ENCODE measurements at regions not wholly inside any gene's neighbourhood (a gene's known extent, or its start where the extent isn't known, plus 50 kb on each side); places are given as distances from the start of the nearest gene placed in this dataset.
A peak's percentile ranks its signal among the peaks of the same experiment; 100 is the strongest.

DNA sequence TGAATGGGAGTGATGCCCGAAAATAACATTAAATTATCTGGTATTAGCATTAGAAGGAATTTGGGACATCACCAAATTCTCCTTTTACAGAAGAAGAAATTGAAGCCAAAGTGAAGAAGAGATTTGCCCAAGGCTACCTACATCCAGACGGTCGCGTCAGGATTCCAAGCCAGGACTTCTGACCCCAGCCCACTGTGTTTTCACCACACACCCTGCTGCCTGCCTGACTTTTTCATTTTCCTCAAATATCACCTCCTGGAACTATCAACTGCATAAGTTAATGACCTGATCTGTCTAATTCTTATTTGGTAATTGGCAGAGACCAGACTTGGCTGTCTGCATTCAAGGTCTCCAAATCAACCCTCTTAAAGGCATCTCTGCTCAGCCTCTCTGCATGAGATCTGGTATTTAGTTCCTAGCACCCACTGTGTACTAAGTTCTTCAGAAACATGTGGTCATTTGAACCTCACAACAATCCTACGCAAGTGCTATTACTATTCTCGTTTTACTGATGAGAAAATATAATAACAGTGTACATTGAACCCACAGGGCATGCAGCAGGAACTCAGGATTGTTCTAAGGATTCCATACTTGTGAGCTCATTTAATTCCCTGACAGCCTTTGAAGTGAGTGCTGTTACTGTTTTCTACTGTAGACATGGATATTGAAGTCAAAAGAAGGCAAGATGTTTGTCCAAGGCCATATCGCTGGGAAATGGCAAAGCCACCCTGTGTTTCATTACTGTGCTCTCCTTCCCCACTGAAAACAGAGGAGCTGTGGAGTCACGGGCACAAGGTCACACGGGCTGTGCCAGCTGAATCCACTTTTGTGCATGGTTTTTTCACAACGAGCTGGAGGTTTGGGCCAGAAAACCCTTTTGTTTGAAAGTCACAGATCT lies 195.2 kb upstream of the C1QTNF7 start:
- no peak for DNase-seq

DNA sequence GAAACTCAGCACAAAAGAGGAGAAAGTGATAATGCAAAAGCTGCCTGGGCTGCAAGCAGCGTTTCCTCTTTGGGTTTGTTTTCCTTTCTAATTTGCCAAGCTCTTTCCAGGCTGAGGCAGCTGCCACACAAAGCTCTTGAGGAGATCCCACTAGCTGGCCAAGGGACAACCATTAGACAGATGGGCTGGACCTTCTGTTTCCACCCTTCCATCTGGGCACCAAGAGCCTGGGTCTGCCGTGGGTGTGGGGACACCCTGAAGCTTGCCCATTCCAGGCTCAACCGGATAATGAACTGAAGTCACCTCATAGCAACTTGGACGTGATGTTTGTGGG lies 194.6 kb upstream of the C1QTNF7 start:
- no peak for DNase-seq

DNA sequence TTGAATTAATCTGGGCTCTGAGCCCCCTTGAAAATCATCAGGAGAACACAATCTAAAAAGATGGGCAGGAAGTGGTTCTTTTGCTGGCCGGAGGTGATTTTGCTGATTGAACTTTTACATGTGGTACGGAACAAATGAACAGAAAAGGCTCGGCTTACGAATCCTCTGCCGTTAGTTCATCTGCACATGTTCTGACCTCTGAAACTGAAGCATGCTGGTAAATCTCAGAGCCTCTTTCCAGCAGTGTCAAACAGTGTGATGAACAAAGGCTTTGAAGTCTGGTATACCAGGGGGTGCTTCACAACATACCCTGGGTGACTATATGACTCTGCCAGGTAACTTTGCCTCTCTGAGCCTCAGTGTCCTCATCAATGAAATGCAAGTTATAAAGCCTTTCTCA lies 194.2 kb upstream of the C1QTNF7 start:
- peak; percentile 7 for DNase-seq

DNA sequence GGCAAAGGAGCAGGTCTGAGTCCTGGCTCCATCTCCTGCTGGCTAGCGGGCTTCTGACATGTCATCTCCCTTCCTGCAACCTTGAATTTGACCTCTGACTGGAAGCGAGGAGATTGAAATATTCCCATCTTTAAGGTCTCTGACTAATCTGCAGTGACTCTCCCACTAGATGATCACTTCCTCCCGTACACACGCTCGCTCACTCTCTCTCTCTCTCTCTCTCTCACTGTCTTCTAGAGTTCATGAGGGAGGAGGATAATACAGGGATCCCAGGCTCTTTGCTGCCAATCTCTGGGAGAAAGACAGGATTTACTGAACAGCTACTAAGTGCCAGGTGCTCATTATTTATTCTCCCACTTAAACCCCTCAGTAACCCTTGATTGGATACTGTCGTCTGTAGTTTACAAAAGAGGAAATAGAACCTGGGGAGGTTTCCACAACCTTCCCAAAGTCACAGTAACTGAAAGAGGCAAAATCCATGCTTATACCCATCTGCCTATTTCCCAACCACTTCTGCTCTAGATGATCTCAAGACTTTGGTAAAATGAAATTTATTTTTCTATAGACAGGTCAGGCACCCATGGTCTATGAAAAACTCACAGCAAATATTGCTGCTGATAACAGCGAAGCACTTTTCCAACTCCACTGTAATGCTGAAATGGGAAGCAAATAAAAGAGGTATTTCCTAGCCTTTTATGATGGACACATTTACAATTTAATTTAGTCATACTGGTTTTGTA lies 193.5 kb upstream of the C1QTNF7 start:
- no peak for DNase-seq

DNA sequence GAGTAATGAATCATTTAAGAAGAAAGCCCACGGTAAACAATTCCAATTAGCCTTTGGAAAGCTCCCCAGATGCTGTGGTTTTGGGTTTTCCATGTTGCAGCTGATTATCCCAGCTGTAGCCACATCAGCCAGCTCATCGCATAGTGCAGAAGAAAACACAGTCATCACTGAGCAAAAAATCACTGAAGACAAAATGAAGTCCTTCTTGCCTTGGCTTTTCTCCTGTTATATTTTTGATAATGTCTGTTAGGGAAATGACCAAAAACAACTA lies 193.0 kb upstream of the C1QTNF7 start:
- DNase-seq, result no peak

DNA sequence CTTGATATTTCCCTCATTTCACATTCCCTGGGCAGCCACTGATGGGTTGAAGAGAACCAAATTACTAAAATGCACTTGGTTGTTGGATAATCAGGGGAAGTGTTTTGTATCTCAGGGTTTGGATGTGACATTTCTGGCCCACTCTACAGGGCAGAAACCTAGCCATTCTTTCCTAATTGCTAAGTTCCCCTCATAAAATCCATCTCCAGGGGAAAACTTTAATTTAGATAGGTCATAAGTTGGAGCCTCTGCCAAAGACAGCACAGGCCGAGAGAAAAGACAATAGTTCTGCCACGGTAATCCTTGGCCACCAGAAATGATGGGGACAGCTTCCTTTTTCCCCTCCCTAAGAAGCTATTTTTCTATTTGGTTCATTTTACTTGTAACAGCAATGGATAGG lies 192.7 kb upstream of the C1QTNF7 start:
- DNase-seq, result no peak

DNA sequence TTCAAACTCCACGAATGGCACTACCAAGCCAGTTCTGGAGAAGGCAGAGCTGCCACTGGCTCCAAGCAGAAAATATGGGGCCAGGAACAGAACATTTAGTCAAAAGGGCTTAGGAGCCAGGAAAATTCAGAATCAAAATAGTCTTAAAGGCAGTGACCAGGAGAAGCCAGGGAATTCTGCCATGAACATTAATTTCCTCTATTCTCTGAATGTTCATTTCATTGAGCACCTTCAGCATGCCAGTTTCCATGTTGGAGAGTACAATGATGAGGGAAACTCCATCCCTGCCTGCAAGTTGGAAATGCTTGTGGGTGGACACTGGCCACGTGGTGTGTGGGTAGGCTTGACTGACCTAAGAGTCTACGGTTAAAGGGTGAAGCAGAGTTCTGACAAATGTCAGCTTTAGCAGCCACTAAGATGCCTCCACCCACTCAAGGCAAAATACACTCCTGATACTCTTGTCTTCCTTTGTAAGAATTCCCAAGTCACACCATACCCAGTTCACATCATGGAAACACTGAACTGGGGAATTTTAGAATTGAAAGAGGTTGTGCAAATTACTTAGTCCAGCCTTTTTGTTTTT lies 190.1 kb upstream of the C1QTNF7 start:
- no peak for DNase-seq

DNA sequence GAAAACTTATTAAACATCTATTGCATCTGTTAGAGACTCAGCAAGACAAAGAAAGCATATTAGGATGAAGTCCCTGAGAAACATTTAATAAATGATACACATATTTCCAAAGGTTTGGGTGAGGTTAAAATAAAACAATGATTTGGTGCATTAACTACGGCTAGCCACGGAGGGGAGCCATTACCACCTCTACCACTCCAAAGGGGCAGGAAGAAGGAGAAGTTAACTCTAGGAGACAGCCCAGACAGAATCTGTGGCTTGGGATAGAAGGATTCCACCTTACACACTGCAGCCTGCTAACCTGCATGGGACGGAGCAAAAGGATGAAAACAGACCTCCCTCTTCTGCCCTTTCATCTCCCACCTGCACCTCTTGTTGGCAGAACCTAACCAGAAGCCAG lies 189.1 kb upstream of the C1QTNF7 start:
- DNase-seq, result peak; percentile 18

DNA sequence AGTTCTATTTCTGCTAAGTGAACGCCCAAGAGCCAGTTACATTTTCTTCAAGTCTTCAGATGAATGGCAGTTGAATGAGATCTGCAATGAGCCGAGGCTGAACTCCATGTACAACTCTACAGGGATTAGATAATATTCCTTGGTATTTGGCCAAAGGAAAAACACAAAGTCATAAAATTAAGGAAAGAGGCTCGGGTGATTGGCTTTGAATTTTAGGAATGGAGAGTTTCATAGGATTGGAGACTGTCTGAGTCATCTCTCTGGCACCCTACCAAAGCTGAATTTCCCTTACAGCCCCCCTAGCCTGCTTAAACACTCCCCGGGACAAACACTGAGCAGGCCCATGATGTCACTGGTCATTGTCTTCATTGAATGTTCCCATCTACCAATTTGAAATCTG lies 188.0 kb upstream of the C1QTNF7 start:
- DNase-seq, result no peak

DNA sequence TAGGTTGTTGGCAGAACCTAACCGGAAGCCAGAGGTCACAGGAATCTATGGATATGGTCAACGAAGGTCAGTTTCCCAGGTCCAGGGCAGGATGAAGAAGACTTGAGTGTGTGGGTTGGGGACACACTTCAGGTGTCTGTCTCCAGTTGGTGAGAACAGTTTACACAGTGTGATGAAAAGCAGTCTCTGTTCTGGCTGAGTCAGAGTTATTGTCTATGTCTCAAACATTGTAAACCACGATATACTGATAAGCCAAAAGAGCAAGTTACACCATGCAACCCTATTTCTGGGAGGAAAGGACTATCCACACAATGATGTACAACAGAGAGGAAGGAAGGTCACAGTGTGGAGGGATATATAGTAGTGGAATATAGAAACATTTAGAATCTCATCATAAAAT lies 187.1 kb upstream of the C1QTNF7 start:
- no peak for DNase-seq

DNA sequence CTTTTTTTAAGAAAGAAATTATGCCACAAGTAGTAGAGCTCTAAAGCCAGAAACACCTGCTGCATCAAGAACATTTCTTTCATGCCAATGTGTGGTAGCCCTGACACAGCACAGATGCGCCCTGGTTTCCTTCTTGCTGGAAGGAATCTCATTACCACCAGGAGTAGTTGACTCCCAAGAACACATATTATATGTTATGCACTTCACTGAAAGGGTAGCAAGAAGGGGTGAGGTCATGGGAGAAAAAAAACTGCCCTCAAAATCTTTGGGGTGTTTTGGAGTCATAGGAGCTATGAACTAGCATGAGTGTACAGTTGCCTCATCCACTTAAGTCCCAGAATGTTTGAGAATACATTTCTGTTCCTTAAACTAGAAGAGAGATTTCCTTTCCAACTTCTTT lies 185.8 kb upstream of the C1QTNF7 start:
- DNase-seq, result no peak

DNA sequence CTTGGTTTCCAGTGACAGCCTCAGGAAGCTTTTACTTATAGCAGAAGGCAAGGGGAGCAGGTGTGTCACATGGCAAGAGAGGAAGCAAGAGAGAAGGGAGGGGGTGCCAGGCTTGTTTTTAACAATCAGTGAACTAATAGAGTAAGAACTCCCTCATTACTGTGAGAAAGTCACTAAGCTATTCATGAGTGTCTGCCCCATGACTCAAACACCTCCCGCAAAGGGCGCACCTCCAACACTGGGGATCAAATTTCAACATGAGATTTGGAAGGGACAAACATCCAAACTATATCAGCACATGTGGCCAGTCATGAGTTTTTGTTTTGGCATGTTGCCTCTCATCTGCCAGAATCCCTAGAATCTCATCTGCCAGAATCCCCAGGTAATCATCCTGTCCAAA lies 183.5 kb upstream of the C1QTNF7 start:
- no peak for DNase-seq

DNA sequence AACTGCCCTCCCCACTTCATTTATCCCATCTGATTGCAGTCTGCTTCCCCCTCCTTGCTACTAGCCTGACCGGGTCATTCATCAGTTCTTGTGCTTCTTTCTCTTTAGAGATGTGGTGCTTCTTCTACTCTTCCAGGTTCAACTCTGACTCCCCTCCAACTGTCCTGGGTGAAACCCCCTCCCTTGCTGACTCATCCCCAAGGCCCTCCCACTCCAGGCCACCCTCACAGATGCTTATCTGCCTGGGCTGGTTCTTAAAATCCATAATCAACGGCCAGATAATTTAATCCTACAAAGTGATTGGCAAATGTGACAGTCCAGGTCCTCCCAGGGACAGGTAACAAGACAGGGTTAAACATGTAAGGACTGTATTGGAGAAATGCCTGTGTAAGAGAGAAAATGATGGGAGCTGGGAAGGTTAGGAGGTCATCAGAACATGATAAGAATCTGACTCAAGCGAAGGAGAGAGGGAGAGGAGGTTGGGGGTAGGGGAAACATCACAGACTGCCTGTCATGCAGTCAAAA lies 182.8 kb upstream of the C1QTNF7 start:
- no peak for DNase-seq

DNA sequence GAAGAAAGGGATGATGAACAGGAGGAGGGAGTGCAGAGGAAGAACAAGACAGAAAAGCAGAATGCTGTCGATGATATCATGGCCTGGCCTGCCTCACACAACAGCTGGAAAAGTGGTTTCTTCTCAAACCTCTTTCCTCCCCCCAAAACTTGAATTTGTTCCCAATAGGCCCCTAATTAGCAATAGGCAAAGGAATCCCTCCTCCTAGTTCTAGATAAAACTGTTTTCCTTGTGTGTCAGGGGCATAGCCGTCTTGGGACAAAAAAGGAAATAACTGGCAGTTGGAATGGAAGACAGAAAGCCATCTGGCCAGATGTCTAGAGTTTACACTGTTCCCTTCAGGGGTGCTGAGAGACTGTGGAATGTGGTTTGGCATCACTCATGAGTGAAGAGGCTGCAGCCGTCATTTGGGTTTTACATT lies 177.8 kb upstream of the C1QTNF7 start:
- DNase-seq, result no peak

DNA sequence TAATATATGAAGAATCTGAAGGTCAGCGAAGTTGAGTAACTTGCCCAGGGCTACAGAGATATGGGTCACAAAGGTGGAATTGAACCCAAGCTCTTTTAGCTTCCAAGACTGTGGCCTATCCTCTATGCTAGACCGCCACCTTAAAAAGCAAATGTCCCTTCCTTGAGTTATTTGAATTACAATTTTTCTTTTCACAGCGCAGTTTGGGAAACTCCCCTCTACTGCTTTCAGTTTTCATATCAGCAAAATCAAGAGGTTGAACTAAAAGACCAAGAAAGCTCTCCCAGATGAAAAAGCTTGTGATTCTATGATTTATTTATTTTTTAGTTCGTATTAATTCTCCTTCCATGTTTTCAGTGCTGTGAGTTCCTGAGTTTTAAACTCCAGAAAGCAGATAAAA lies 174.5 kb upstream of the C1QTNF7 start:
- no peak for DNase-seq

DNA sequence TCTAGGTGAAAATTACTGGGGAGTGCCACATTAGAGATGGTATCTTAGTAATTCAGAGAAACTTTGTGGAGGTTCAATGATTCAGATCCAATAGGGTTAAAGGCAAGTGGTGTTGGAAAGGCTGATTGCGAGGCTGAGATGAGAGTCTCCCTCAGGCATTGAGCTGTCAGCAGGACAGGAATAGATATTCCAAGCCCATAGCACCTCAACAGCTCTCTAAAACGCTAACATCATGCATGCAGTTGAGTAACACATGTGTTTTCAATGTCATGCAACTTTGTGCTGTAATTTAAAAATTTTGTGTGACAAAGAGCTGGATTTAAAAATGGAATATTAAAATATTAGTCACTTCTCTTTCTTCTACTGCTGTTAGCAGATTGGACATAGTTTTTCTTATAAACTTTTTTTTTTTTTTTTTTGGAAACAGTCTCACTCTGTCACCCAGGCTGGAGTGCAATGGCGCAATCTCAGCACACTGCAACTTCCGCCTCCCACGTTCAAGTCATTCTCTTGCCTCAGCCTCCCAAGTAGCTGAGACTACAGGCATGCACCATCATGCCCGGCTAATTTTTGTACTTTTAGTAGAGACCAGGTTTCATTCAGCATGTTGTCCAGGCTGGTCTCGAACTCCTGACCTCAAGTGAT lies 173.5 kb upstream of the C1QTNF7 start:
- DNase-seq, result no peak

DNA sequence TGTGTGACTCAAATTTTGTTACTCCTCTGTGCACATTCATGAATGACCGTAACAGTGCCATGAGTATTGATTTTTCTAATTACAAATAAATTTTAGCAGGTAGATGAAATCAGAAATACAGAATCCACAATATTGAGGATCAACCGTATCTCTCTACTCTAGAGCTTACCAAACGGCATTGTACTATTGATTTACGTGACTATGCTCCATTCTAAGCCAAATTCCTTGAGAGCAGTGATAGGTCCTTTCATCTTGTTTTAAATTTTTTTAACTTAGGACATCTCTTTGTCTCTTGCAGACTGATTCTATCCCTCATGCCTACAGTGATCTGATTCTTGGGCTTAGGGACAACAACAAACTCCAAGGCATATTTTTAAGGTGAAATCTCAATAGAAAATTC lies 172.3 kb upstream of the C1QTNF7 start:
- DNase-seq, result no peak

DNA sequence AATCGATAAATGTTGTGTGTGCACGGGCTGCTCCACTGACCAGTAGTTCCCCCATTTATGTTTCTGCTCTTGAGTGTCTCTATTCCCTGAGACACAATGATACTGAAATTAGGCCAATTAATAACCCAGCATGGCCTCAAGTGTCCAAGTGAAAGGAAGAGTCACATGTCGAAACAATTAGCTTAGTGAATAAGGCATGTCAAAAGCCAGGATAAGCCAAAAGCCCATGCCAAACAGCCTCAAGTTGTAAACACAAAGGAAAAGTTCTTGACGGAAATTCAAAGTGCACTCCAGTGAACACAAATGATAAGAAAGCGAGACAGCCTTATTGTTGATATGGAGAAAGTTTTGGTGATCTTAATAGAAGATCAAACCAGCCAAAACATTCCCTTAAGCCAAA lies 167.1 kb upstream of the C1QTNF7 start:
- no peak for DNase-seq

DNA sequence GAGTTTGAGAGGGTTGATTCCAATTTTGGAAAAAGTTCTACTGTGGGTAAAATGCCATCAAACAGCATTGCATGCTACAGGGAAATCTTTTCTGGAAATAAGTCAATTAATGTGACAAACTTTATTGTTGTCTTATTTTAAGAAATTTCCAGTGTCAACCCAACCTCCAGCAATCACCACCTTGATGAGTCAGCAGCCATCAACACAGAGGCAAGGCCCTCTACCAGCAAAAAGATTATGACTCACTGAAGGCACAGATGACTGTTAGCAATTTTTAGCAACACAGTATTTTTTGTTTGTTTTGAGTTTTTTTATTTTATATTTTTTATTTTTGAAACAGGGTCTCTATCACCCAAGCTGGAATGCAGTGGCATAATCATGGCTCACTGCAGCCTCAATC lies 165.4 kb upstream of the C1QTNF7 start:
- peak; percentile 15 for DNase-seq

DNA sequence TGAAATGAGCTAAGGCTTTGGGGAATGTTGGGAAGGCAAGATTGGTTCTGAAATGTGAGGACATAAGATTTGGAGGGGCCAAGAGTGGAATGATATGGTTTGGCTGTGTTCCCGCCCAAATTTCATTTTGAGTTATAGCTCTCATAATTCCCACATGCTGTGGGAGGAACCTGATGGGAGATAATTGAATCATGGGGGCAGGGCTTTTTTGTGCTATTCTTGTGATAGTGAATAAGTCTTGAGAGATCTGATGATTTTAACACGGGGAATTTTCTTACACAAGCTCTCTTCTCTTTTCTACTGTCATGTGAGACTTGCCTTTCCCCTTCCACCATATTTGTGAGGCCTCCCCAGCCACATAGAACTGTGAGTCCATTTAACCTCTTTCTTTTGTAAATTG lies 157.6 kb upstream of the C1QTNF7 start:
- no peak for DNase-seq

DNA sequence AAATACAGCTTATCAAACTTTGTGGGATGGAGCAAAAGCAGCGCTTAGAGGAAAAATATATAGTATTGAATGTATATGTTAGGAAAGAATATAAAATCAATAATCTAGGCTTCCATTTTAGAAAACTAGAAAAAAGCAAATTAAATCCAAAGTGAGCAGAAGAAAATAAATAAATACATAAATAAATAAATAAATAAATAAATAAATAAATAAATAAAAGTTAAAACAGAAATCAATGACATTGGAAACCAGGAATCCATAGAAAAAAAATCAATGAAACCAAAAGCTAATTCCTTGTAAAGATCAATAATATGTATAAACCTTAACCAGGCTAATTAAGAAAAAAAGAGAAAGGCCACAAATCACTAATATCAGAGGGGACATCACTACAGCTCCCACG lies 141.8 kb upstream of the C1QTNF7 start:
- DNase-seq, result no peak

DNA sequence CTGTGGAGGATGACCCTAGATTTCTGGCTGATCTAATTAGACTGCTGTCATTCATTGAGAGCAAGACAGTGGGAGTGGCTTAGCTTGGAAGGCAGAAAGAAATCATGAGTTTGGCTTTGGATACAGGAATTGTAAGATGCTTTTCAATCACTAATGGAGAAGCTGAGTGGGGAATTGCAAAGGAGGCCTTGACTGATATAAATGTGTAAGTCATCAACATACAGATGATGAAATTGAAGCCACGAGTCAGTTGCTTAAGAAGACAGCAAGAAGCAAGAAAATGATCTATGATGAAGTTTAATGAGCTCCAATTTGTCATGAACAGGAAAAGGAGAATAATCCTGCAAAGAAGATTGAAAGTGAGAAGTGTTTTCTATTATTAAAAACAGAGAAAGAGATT lies 136.7 kb upstream of the C1QTNF7 start:
- DNase-seq, result no peak

DNA sequence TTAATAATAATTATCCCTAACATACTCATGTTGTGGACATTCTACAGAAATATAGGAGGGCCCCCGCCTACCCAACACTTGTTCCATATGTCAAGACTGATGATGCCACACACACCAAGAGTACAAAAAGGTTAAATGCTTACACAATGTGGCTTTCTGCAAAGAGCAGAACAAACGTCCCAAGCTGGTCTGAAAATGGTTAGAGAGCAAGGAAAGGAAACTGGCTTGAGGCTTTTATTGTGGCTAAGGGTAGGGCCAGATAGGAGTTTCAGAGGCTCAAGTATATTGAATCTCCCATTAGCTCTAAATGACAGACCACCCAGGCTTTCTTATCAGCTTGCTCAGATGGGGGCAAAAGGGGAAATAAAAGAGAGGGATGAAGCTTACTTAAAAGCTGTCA lies 134.1 kb upstream of the C1QTNF7 start:
- DNase-seq, result no peak

DNA sequence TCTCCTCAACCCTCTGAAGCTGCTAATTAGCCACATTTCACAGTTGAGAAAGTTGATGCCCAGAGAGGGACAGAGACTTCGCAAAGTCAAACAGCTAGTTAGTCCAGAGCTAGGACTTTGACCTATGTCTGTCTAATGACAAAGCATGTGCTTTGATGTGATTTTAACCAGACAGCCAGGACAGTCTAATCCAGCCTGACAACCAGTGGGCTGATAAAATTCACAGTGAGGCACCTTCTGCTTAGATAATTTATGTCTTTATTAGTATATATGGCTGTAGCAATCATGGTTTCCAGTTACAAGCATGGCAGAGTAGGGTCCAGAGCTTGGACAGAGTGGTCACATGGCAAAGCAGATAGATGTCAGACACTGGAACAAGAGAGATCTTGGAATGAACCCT lies 133.6 kb upstream of the C1QTNF7 start:
- DNase-seq, result no peak
